NCI-H774 (cell line): ENCODE measurements at regions not wholly inside any gene's neighbourhood (a gene's known extent, or its start where the extent isn't known, plus 50 kb on each side); places are given as distances from the start of the nearest gene placed in this dataset.
"Not testable (repeated sequence)": the region's sequence is repeated elsewhere in the genome, so short reads cannot be mapped to it uniquely, and the experiment has no call there.

Experiments used
- DNase-seq: peaks from one replicate; lab custom pipeline; 2025; lab: John Stamatoyannopoulos, UW

- peak; percentile 47 for DNase-seq
These were observed 53.4 kb downstream of the HES1 start for GRCh38 chr3:194189243-194189791.

- DNase-seq = not testable (repeated sequence)
These were observed 55.9 kb downstream of the HES1 start for GRCh38 chr3:194191850-194192249.

- DNase-seq = no peak
These were observed 58.3 kb downstream of the HES1 start for GRCh38 chr3:194194051-194194756.

- no peak for DNase-seq
These were observed 58.8 kb downstream of the HES1 start for GRCh38 chr3:194194757-194195085.

GRCh38 chr3:194195611-194196010 lies 59.7 kb downstream of the HES1 start:
- no peak for DNase-seq

- DNase-seq = no peak
These were observed 60.9 kb downstream of the HES1 start for GRCh38 chr3:194196876-194197275.

GRCh38 chr3:194197396-194197960 lies 61.5 kb downstream of the HES1 start:
- DNase-seq = no peak

GRCh38 chr3:194197981-194198695 lies 62.2 kb downstream of the HES1 start:
- peak; percentile 81 for DNase-seq

- no peak for DNase-seq
These were observed 63.0 kb downstream of the HES1 start for GRCh38 chr3:194198938-194199337.

GRCh38 chr3:194200422-194201081 lies 64.6 kb downstream of the HES1 start:
- no peak for DNase-seq

- no peak for DNase-seq
These were observed 66.2 kb downstream of the HES1 start for GRCh38 chr3:194201953-194202666.

- DNase-seq = peak; percentile 14
These were observed 67.6 kb downstream of the HES1 start for GRCh38 chr3:194203482-194204041.

- DNase-seq = peak; percentile 49
These were observed 68.4 kb downstream of the HES1 start for GRCh38 chr3:194204042-194204987.

GRCh38 chr3:194205675-194206133 lies 69.8 kb downstream of the HES1 start:
- DNase-seq = peak; percentile 82

- DNase-seq = peak; percentile 9
These were observed 70.4 kb downstream of the HES1 start for GRCh38 chr3:194206320-194206719.

- DNase-seq = no peak
These were observed 72.8 kb downstream of the HES1 start for GRCh38 chr3:194208709-194209108.

- peak; percentile 59 for DNase-seq
These were observed 76.4 kb downstream of the HES1 start for GRCh38 chr3:194212161-194212844.

GRCh38 chr3:194212845-194213331 lies 76.9 kb downstream of the HES1 start:
- DNase-seq = peak; percentile 59

GRCh38 chr3:194215392-194215791 lies 79.4 kb downstream of the HES1 start:
- DNase-seq = no peak
